Testis (tissue), 2 donors: ENCODE measurements at regions not wholly inside any gene's neighbourhood (a gene's known extent, or its start where the extent isn't known, plus 50 kb on each side); places are given as distances from the start of the nearest gene placed in this dataset.
"Not testable (repeated sequence)": the region's sequence is repeated elsewhere in the genome, so short reads cannot be mapped to it uniquely, and the experiment has no call there.

Experiments
- DNase-seq: peaks from one replicate; pipeline ENCODE4 v3.0.0-alpha.2; 2019
- H3K27ac ChIP-seq, 2 donors: fragments of 200-600 bp; sonication (generic); one replicate each; pipeline ENCODE4 v1.5.1; 2019
- H3K27me3 ChIP-seq: fragments of 200-600 bp; sonication (generic); one replicate; pipeline ENCODE4 v1.5.1; 2019
- H3K36me3 ChIP-seq: fragments of 200-600 bp; sonication (generic); one replicate; pipeline ENCODE4 v1.5.1; 2017; ENCODE audit warnings: low read depth; ENCODE audit errors: missing control alignments
- H3K4me1 ChIP-seq: fragments of 200-600 bp; sonication (generic); one replicate; pipeline ENCODE4 v1.5.1; 2019
- H3K4me3 ChIP-seq, 2 donors: fragments of 200-600 bp; sonication (generic); one replicate each; pipeline ENCODE4 v1.5.1; 2017 to 2019
- H3K9me3 ChIP-seq: fragments of 200-600 bp; sonication (generic); one replicate; pipeline ENCODE4 v1.5.1; 2017
- POLR2A ChIP-seq: fragments of 450-650 bp; IDR thresholded peaks from one replicate; pipeline ENCODE4 v1.6.1; 2017; ENCODE audit warnings: antibody characterized with exemption, mild to moderate bottlenecking, moderate library complexity
- WGBS, 2 donors: methylation state at CpG; one replicate each; pipeline ENCODE4 v1.1.5; 2018; 5-methylcytosine and 5-hydroxymethylcytosine counted together
- intact Hi-C: fragments of 100-400 bp; cut with DNase I; formaldehyde crosslinking; loops from one replicate; pipeline ENCODE4 v1.15.1; 2023; ENCODE audit warnings: low total_unique reads
- TF ChIP-seq, protein P1 (sequence below), 3 experiments: fragments of 450-650 bp in 2 of 3; fragments of 200-600 bp in 1 of 3; sonication (generic) in 1 of 3; IDR thresholded peaks; one replicate each; pipeline ENCODE4 v1.5.1; 2016 to 2019; ENCODE audit warnings: antibody characterized with exemption in 3 of 3, mild to moderate bottlenecking in 2 of 3, moderate library complexity in 1 of 3

- Histone ChIP-seq H3K4me3 (no peak overlapping the region), H3K9me3 (no peaks in the 10 kb centered on the region), H3K4me1 (no peaks in the 10 kb centered on the region), H3K27ac (no peak overlapping the region), H3K27me3 (no peaks in the 10 kb centered on the region), H3K36me3 (no peaks in the 10 kb centered on the region)
- TF ChIP-seq, protein P1, sequence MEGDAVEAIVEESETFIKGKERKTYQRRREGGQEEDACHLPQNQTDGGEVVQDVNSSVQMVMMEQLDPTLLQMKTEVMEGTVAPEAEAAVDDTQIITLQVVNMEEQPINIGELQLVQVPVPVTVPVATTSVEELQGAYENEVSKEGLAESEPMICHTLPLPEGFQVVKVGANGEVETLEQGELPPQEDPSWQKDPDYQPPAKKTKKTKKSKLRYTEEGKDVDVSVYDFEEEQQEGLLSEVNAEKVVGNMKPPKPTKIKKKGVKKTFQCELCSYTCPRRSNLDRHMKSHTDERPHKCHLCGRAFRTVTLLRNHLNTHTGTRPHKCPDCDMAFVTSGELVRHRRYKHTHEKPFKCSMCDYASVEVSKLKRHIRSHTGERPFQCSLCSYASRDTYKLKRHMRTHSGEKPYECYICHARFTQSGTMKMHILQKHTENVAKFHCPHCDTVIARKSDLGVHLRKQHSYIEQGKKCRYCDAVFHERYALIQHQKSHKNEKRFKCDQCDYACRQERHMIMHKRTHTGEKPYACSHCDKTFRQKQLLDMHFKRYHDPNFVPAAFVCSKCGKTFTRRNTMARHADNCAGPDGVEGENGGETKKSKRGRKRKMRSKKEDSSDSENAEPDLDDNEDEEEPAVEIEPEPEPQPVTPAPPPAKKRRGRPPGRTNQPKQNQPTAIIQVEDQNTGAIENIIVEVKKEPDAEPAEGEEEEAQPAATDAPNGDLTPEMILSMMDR (IDR thresholded peaks at IDR 0.05), result no peak
- TF ChIP-seq POLR2A, result no peak
- intact Hi-C loops, result no loop called here
- no peak for DNase-seq
- 84 to 93% methylated on average over 5 of the region's 5 CpGs for WGBS, 2 donors
These were observed 181.1 kb downstream of the MIAT start for GRCh38 chr22:26838471-26838825.

DNA sequence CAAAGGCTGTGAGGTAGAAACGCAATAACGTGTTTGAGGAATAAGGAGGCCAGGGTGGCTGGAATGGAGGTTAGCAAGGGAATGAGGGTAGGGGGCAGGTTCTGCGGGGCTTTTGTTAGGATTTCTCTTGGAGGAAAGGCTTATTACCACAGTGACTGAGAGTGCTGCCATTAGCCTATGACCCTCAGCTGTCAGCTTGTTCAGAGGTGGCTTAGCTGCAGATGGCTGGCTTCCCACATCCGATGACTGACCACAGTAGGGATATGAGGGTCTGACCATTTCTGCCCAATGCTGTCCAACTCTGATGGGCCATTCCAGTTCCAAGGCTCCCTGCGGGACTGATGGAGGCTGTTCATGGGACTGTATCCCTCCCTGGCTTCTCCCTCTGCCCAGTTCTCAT lies 181.8 kb downstream of the MIAT start:
- Histone ChIP-seq H3K9me3 (no peaks in the 10 kb centered on the region), H3K4me3 (no peak overlapping the region), H3K4me1 (no peaks in the 10 kb centered on the region), H3K27me3 (no peaks in the 10 kb centered on the region), H3K36me3 (no peaks in the 10 kb centered on the region), H3K27ac (no peak overlapping the region)
- WGBS, 2 donors, result 85 to 94% methylated on average over 5 of the region's 5 CpGs
- intact Hi-C loops, result no loop called here
- no peak for DNase-seq
- no peak for TF ChIP-seq POLR2A
- TF ChIP-seq, protein P1 (IDR thresholded peaks at IDR 0.05), result no peak

GRCh38 chr22:26840770-26841169 lies 183.4 kb downstream of the MIAT start:
- DNase-seq, intact Hi-C loops, H3K9me3 ChIP-seq, H3K4me3 ChIP-seq, H3K4me1 ChIP-seq, H3K36me3 ChIP-seq, H3K27me3 ChIP-seq, H3K27ac ChIP-seq: not testable (repeated sequence)
- WGBS, 2 donors, result 86 to 93% methylated on average over 3 of the region's 3 CpGs

GRCh38 chr22:26842103-26842502 lies 184.7 kb downstream of the MIAT start:
- H3K4me3 ChIP-seq, result no peak overlapping the region
- DNase-seq, result no peak
- WGBS, 2 donors, result 85 to 91% methylated on average over 5 of the region's 5 CpGs
- no peaks in the 10 kb centered on the region for H3K9me3 ChIP-seq
- no peaks in the 10 kb centered on the region for H3K4me1 ChIP-seq
- intact Hi-C loops, result no loop called here
- no peak overlapping the region for H3K27ac ChIP-seq
- no peaks in the 10 kb centered on the region for H3K27me3 ChIP-seq
- no peaks in the 10 kb centered on the region for H3K36me3 ChIP-seq
- no peak for TF ChIP-seq POLR2A
- TF ChIP-seq, protein P1 (IDR thresholded peaks at IDR 0.05), result no peak

- no peak for DNase-seq
- 63 to 66% methylated on average over 10 of the region's 10 CpGs for WGBS, 2 donors
- H3K4me1 ChIP-seq, result no peaks in the 10 kb centered on the region
- H3K36me3 ChIP-seq, result no peaks in the 10 kb centered on the region
- H3K4me3 ChIP-seq, result no peak overlapping the region
- no peak for TF ChIP-seq POLR2A
- TF ChIP-seq, protein P1 (IDR thresholded peaks at IDR 0.05), result no peak
- H3K9me3 ChIP-seq, result no peaks in the 10 kb centered on the region
- H3K27me3 ChIP-seq, result no peaks in the 10 kb centered on the region
- intact Hi-C loops, result no loop called here
- no peak overlapping the region for H3K27ac ChIP-seq
These were observed 187.8 kb downstream of the MIAT start for GRCh38 chr22:26845021-26845743.
